ENCODE measurements at regions not wholly inside any gene's neighbourhood (a gene's known extent, or its start where the extent isn't known, plus 50 kb on each side); places are given as distances from the start of the nearest gene placed in this dataset.

DNA sequence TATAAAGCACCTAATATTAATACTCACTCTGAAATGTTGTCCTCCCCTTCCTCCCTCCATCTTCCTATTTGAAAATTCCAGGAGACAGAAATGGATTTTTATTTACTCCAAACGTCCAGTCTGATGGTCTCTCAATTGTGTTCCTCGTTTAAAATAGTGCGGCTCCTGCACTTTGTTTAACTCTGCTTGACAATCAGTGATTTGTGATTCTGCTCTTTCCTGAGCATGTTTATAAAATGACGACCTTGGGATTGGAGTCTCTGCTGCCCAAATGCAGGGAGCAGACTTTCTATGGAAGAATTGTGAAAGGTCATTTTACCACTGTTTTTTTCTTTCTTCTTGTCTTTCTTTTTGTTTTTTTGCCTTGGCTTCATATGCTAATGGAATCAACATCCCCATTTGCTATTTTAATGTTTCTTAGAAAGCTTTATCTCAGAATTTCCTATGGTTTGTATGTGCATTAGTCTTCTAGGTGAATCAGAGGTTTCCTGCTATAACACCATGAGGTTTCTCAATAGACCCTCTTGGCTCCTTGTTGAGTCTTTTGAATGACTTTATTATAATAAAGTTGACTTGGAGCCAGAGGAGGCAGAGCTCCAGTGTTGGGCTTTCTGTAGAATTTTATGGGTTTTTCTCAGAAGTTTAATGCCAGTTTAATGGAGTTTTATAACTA, 376.5 kb downstream of the CDH11 start:
- H3K4me3 ChIP-seq = no peak overlapping the region
- H3K27me3 ChIP-seq = no peaks in the 10 kb centered on the region
- 25 to 55% methylated on average over 3 to 4 of the region's 4 CpGs for WGBS, 2 donors (ENCODE audit: low coverage in 1 of 2)
- no peaks in the 10 kb centered on the region for H3K36me3 ChIP-seq
- intact Hi-C loops (cut with DNase I; ENCODE audit: low total_unique reads) (no loop called here), in situ Hi-C loops (cut with MboI; ENCODE audit: low pct_ligation_motif_present in 1 of 4, low pct_unique_long_range_greater_than_20kb in 1 of 4, low sequenced_read_pairs in 3 of 4) (no loop called here)
- no peaks in the 10 kb centered on the region for H3K9me3 ChIP-seq
- DNase-seq = no peak
- H3K4me1 ChIP-seq = peaks cover 0 to 9% (median 0%) of the 10 kb centered on the region in 4 donors
- TF ChIP-seq POLR2A (IDR thresholded peaks at IDR 0.05) = no peak
- no peak for TF ChIP-seq CTCF (IDR thresholded peaks at IDR 0.05)
- TF ChIP-seq EP300 (IDR thresholded peaks at IDR 0.05; ENCODE audit: low read depth) = no peak
- TF ChIP-seq POLR2AphosphoS5 (IDR thresholded peaks at IDR 0.05) = no peak
- H3K27ac ChIP-seq = no peak overlapping the region

GRCh38 chr16:64742455-64743223, 379.2 kb downstream of the CDH11 start:
- no peaks in the 10 kb centered on the region for H3K36me3 ChIP-seq
- TF ChIP-seq POLR2A (IDR thresholded peaks at IDR 0.05) = no peak
- TF ChIP-seq EP300 (IDR thresholded peaks at IDR 0.05; ENCODE audit: low read depth) = no peak
- TF ChIP-seq POLR2AphosphoS5 (IDR thresholded peaks at IDR 0.05) = no peak
- TF ChIP-seq CTCF (IDR thresholded peaks at IDR 0.05) = no peak
- peaks cover 0 to 9% (median 0%) of the 10 kb centered on the region in 4 donors for H3K4me1 ChIP-seq
- WGBS, 2 donors (ENCODE audit: low coverage in 1 of 2) = 72 to 80% methylated on average over 3 of the region's 3 CpGs
- no peak overlapping the region for H3K4me3 ChIP-seq
- intact Hi-C loops (cut with DNase I; ENCODE audit: low total_unique reads) (no loop called here), in situ Hi-C loops (cut with MboI; ENCODE audit: low pct_ligation_motif_present in 1 of 4, low pct_unique_long_range_greater_than_20kb in 1 of 4, low sequenced_read_pairs in 3 of 4) (no loop called here)
- no peak for DNase-seq
- H3K27me3 ChIP-seq = no peaks in the 10 kb centered on the region
- H3K27ac ChIP-seq = no peak overlapping the region
- H3K9me3 ChIP-seq = no peaks in the 10 kb centered on the region

- peaks cover 0 to 6% (median 0%) of the 10 kb centered on the region in 4 donors for H3K4me1 ChIP-seq
- WGBS, 2 donors (ENCODE audit: low coverage in 1 of 2) = 69 to 81% methylated on average over 2 of the region's 2 CpGs
These were observed 381.6 kb downstream of the CDH11 start for GRCh38 chr16:64740261-64740660.

More at GRCh38 chr16:64740261-64740660, 381.6 kb downstream of the CDH11 start:
- Histone ChIP-seq H3K27ac (no peak overlapping the region), H3K9me3 (no peaks in the 10 kb centered on the region), H3K4me3 (no peak overlapping the region), H3K36me3 (no peaks in the 10 kb centered on the region), H3K27me3 (no peaks in the 10 kb centered on the region)
- in situ Hi-C loops (cut with MboI; ENCODE audit: low pct_ligation_motif_present in 1 of 4, low pct_unique_long_range_greater_than_20kb in 1 of 4, low sequenced_read_pairs in 3 of 4) = no loop called here
- intact Hi-C loops (cut with DNase I; ENCODE audit: low total_unique reads) = no loop called here
- DNase-seq = no peak
- TF ChIP-seq POLR2A (IDR thresholded peaks at IDR 0.05) (no peak), CTCF (IDR thresholded peaks at IDR 0.05) (no peak), EP300 (IDR thresholded peaks at IDR 0.05; ENCODE audit: low read depth) (no peak), POLR2AphosphoS5 (IDR thresholded peaks at IDR 0.05) (no peak)

All from transverse colon (tissue), 4 donors.